HuH-7.5 (cell line): ENCODE measurements at regions not wholly inside any gene's neighbourhood (a gene's known extent, or its start where the extent isn't known, plus 50 kb on each side); places are given as distances from the start of the nearest gene placed in this dataset.

Experiments
- DNase-seq: peaks from one replicate; pipeline ENCODE4 v3.0.0; 2011; ENCODE audit warnings: low spot score

DNA sequence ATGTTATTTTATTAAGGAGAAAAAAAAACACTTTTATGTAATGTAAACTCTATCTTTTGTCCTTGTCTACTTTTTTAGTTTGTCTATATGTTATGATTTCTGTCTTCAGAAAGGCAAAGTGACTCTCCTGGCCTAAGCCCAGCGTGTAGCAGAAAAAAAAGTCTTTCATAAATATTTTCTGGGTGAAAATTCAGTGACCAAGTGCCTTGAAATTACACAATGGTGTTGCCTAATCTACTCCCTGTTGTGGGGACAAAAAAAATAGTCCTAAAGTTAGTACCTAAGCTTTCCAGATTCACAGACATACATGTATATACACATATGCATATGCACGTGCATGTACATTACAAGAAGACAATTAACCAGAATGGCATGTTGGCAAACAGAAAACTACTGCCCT, 1257.8 kb upstream of the SORCS1 start:
- no peak for DNase-seq

GRCh38 chr10:108421266-108421665, 1256.8 kb upstream of the SORCS1 start:
- DNase-seq = no peak

- no peak for DNase-seq
These were observed 1249.4 kb upstream of the SORCS1 start for GRCh38 chr10:108413954-108414353.

- no peak for DNase-seq
These were observed 1247.8 kb upstream of the SORCS1 start for GRCh38 chr10:108412323-108412722.

- DNase-seq = no peak
These were observed 1247.4 kb upstream of the SORCS1 start for GRCh38 chr10:108411894-108412293.

GRCh38 chr10:108411206-108411605, 1246.7 kb upstream of the SORCS1 start:
- no peak for DNase-seq

DNA sequence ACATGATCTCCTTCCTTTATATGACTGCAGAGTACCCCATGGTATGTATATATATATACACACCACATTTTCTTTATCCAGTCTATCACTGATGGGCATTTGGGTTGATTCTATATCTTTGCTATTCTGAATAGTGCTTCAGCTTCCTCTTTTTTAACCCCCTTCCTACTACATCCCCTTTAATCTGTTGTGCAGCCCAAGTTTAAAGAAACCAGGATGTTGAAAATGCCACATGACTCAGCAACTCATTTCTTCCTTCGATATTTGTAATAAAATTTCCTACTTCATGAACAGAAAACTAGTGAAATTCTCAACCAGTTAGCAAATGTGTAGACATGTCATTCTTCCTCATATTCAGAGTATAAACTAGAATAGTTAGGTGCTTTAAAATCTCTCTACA, 1245.7 kb upstream of the SORCS1 start:
- no peak for DNase-seq

DNA sequence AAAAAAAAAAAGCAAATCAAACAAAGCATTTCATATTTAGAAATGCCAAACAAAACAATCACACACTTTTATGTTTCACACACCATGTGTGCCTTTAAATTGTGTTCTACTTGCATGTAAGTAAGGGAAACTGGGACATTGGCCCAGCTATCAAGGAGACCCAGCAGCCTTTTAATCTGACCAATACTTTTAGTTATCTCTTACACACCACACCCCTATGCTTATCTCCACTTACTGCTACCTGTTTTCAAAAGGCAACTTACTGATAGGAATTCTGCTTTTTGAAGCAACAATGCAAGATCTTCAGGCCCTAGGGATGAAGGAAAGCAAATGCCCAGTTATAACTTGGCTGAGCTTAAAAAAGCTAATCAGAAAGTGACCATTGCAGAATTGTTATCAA, 1244.8 kb upstream of the SORCS1 start:
- DNase-seq = no peak

- no peak for DNase-seq
These were observed 1239.6 kb upstream of the SORCS1 start for GRCh38 chr10:108404155-108404554.

- no peak for DNase-seq
These were observed 1235.0 kb upstream of the SORCS1 start for GRCh38 chr10:108399465-108399864.

DNA sequence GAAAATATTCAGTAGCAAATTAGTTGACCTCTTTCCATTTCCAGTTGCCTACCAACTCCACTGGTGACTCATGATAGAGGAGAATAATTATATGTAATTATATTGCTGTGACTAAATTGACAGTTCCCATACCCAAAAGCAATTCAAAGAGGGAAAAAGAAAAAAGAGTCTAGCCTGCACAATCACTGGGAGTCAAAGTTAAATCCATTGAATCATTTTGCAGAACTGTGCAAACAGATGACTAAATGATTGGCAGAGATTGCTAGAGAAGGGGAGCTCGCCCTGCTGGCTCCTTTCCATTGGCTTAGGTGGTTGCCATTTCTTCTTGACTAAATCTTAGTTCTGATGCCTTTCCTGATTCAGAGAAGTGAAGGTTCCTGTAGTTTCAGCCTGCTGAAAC, 1228.6 kb upstream of the SORCS1 start:
- DNase-seq = no peak

- no peak for DNase-seq
These were observed 1227.8 kb upstream of the SORCS1 start for GRCh38 chr10:108392286-108392685.

DNA sequence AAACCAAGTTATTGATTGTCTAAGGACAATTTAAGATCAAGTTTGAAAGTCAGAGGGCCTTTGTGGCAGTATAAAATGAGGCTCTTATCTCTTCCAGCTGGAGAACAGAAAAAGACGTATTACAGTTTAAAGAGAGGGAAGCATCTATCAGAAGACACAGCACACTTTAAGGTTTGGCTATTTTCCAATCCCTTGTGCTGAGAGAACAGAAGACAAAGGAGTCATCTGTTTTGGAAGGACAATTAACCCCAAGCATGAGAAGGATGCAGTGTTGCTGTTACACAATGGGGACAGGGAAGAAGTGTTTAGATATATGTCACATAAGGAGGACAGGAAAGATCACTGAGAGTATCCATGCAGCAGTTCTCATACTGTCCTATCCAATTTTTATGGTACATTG, 1224.2 kb upstream of the SORCS1 start:
- DNase-seq = no peak

- no peak for DNase-seq
These were observed 1221.5 kb upstream of the SORCS1 start for GRCh38 chr10:108385963-108386362.

- no peak for DNase-seq
These were observed 1219.9 kb upstream of the SORCS1 start for GRCh38 chr10:108384378-108384777.

DNA sequence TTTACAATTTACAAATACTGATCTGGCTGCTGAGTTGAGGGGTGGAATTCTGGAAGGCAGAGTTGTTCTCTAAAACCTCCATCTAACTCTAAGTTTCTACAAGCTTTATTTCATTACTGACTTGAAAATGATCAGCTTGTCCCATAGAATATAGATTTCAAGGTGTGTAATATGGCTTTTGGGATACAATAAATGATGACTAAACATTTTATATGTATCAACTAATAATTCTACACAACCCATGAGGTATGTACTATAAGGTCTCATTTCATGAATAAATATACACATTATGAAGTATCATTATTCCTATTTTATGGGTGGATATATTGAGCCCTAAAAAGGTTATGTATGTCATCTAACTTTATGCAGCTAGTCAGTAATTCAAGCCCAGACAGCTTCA, 1214.3 kb upstream of the SORCS1 start:
- no peak for DNase-seq

GRCh38 chr10:108375691-108376090, 1211.2 kb upstream of the SORCS1 start:
- no peak for DNase-seq

DNA sequence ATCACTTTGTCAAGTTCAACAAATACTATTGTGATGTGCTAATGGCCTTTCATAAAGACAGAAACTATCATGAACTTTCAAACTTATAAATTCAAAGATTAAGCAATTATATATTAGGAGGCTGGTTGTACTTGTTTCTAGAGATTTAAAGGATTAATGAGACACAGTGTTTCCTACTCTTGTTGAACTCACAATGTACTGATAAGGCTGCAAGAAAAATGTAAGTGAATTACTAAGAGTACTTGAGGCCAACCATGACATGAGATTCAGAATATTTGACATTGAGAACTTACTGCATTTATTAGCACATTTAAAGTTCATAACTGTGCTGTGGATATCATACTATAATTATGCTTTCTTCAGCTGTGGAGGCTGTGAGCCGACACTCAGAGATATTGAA, 1210.5 kb upstream of the SORCS1 start:
- DNase-seq = no peak

GRCh38 chr10:108365541-108365940, 1201.0 kb upstream of the SORCS1 start:
- DNase-seq = no peak

GRCh38 chr10:108363576-108363975, 1199.1 kb upstream of the SORCS1 start:
- DNase-seq = no peak

DNA sequence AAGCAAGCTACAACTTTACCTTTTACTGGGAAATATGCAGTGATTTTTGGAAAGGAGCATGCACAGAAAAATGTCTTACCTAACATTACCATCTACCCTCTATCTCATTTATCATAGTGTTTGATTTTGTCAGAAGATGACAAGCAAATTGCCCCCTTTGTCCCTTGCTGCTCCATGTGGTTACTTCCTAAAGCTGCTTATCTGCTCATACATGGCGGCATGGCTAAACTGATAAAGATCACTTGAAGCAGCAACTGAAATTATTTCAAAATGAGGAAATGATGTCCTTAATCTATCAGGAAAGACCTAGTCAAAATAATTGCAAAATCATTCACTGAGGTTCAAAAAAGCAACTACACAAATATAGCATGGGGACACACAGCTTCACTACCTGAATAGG, 1198.5 kb upstream of the SORCS1 start:
- no peak for DNase-seq

GRCh38 chr10:108362296-108362695, 1197.8 kb upstream of the SORCS1 start:
- DNase-seq = no peak

DNA sequence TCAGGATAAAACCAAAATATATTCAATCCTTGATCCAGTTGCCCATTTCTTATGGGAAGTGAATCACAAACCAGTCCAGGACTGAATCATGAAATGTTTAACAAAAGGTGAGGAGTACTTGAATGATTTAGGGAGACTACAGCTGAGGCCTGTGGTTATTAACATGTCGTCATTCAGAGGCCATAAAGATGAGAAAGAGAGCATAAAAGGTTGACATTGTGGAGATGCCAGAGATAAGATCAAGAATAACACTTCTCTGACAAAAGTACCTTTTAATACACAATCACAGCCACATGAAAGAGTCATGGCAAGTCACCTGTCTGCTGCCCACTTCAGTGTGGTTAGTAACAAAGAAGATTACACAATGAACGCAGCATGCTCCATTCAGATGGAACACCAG, 1195.7 kb upstream of the SORCS1 start:
- no peak for DNase-seq

DNA sequence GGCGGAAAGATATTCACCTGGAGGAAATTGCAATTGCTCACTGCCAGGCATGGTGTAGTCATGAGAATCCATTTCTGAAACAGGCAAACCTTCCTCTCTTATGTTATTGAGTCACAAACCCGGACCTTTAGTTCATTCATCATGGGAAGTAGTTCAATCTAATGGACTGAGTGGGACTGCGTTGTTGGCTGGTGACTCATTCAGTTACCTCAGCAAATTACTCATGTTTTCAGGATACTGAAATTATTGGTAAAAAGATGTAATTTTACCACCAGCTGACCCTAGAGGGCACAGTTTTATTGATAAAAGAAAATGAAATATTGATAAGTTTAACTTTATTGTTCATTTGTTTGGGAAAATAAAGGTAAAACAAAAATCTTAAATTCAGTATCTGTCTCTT, 1194.4 kb upstream of the SORCS1 start:
- no peak for DNase-seq

- no peak for DNase-seq
These were observed 1188.3 kb upstream of the SORCS1 start for GRCh38 chr10:108352771-108353170.
